ENCODE measurements at regions not wholly inside any gene's neighbourhood (a gene's known extent, or its start where the extent isn't known, plus 50 kb on each side); places are given as distances from the start of the nearest gene placed in this dataset.

- no peak for DNase-seq (ENCODE audit: low read depth)
These were observed 358.5 kb downstream of the WDR72 start for GRCh38 chr15:53400986-53401385.

- no peak for DNase-seq (ENCODE audit: low read depth)
These were observed 362.3 kb downstream of the WDR72 start for GRCh38 chr15:53397041-53397616.

GRCh38 chr15:53395871-53396270, 363.6 kb downstream of the WDR72 start:
- DNase-seq (ENCODE audit: low read depth) = no peak

GRCh38 chr15:53390549-53390948, 368.9 kb downstream of the WDR72 start:
- DNase-seq (ENCODE audit: low read depth) = no peak

GRCh38 chr15:53389271-53390037, 370.0 kb downstream of the WDR72 start:
- DNase-seq (ENCODE audit: low read depth) = no peak

GRCh38 chr15:53384417-53384816, 375.0 kb downstream of the WDR72 start:
- DNase-seq (ENCODE audit: low read depth) = no peak

- DNase-seq (ENCODE audit: low read depth) = no peak
These were observed 381.2 kb downstream of the WDR72 start for GRCh38 chr15:53378096-53378800.

- no peak for DNase-seq (ENCODE audit: low read depth)
These were observed 391.7 kb downstream of the WDR72 start for GRCh38 chr15:53367740-53368139.

GRCh38 chr15:53360881-53361280, 398.6 kb downstream of the WDR72 start:
- no peak for DNase-seq (ENCODE audit: low read depth)

- DNase-seq (ENCODE audit: low read depth) = no peak
These were observed 400.4 kb downstream of the WDR72 start for GRCh38 chr15:53359038-53359437.

GRCh38 chr15:53354874-53355273, 404.6 kb downstream of the WDR72 start:
- DNase-seq (ENCODE audit: low read depth) = no peak

- no peak for DNase-seq (ENCODE audit: low read depth)
These were observed 408.1 kb downstream of the WDR72 start for GRCh38 chr15:53351373-53351772.

GRCh38 chr15:53346583-53346982, 412.9 kb downstream of the WDR72 start:
- DNase-seq (ENCODE audit: low read depth) = no peak

GRCh38 chr15:53331328-53332190, 427.9 kb downstream of the WDR72 start:
- DNase-seq (ENCODE audit: low read depth) = no peak

- no peak for DNase-seq (ENCODE audit: low read depth)
These were observed 431.1 kb downstream of the WDR72 start for GRCh38 chr15:53328341-53328740.

GRCh38 chr15:53324061-53324460, 435.4 kb downstream of the WDR72 start:
- no peak for DNase-seq (ENCODE audit: low read depth)

- DNase-seq (ENCODE audit: low read depth) = no peak
These were observed 436.3 kb downstream of the WDR72 start for GRCh38 chr15:53323191-53323590.

- no peak for DNase-seq (ENCODE audit: low read depth)
These were observed 438.6 kb downstream of the WDR72 start for GRCh38 chr15:53320816-53321215.

GRCh38 chr15:53312707-53313106, 446.8 kb downstream of the WDR72 start:
- no peak for DNase-seq (ENCODE audit: low read depth)

GRCh38 chr15:53310709-53311108, 448.8 kb downstream of the WDR72 start:
- DNase-seq (ENCODE audit: low read depth) = no peak

GRCh38 chr15:53307952-53308624, 451.4 kb downstream of the WDR72 start:
- DNase-seq (ENCODE audit: low read depth) = no peak

Measured in Daoy (cell line).